ENCODE measurements at regions not wholly inside any gene's neighbourhood (a gene's known extent, or its start where the extent isn't known, plus 50 kb on each side); places are given as distances from the start of the nearest gene placed in this dataset.

DNA sequence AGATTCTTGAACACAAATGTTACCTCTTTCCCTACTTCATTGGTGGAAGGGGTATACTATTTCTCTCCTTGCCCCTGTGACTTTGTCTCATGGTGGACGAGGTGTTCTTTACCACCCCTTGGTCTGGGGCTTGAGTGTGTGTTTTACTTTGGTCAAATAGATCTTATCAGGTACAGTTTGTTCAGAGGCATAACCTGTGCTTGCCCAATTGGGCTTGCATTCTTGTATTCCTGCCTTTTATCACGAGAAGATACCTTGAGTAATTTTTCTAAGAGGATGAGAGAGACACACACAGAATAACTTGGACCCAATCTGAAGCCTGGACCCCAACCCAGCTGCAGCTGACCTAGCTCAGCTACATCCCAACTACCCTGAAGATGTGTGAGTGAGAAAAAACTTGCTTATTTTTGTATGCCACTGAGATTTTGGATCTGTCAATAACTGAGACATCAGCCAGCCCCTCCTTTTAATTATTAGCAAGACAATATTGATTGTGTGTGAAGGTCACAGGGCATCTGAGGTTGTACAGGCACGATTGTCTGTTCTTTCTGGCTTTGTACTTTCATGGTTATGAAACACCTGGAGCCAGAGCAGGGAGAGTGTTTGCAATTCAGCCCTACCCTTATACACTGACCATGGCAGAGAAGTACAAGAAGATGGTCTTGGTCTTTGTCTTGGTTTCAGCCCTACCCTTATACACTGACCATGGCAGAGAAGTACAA lies 204.7 kb upstream of the SLC35B3 start:
- no peak for TF ChIP-seq CTCF (conservative IDR thresholded peaks at IDR 0.05)
- no peak overlapping the region for H3K4me3 Mint-ChIP-seq
- Histone ChIP-seq H3K27me3 (ENCODE audit: insufficient read depth, low read length) (no peaks in the 10 kb centered on the region), H3T11ph (ENCODE audit: low read length) (no peak overlapping the region), H2AFZ (ENCODE audit: low read length) (no peak overlapping the region), H2AK5ac (ENCODE audit: insufficient read length, low read length) (no peak overlapping the region), H2BK120ac (ENCODE audit: low read depth, low read length, poor library complexity, severe bottlenecking) (no peak overlapping the region), H2BK15ac (ENCODE audit: low read depth, low read length) (no peak overlapping the region), H3K79me2 (ENCODE audit: insufficient read depth, low read length) (no peaks in the 10 kb centered on the region), H3K23me2 (ENCODE audit: insufficient read length, low read depth, low read length, poor library complexity, severe bottlenecking) (no peaks in the 10 kb centered on the region), H4K20me1 (ENCODE audit: control insufficient read depth, insufficient read depth, insufficient read length) (no peaks in the 10 kb centered on the region), H3K56ac (ENCODE audit: insufficient read length, low read depth, low read length) (no peak overlapping the region), H3K9ac (ENCODE audit: extremely low read depth, insufficient read length, low read length) (no peak overlapping the region), H3K4me1 (ENCODE audit: insufficient read depth, low read length) (no peaks in the 10 kb centered on the region), H2BK12ac (ENCODE audit: insufficient read length, low read depth, low read length) (no peak overlapping the region), H3K79me1 (ENCODE audit: insufficient read depth, low read depth, low read length, poor library complexity, severe bottlenecking) (no peaks in the 10 kb centered on the region), H3K23ac (ENCODE audit: insufficient read length, low read depth, low read length) (no peak overlapping the region), H3K27ac (ENCODE audit: insufficient read length, low read depth, low read length) (no peak overlapping the region), H3K18ac (ENCODE audit: insufficient read length, low read depth, low read length) (no peak overlapping the region), H4K5ac (ENCODE audit: insufficient read length, low read depth, low read length) (no peak overlapping the region), H3K9me3 (ENCODE audit: control insufficient read depth, low read depth, low read length) (no peaks in the 10 kb centered on the region), H4K8ac (replicated peaks; ENCODE audit: insufficient read length, low read depth, low read length) (no peak overlapping the region), H2BK20ac (ENCODE audit: low read depth, low read length, poor library complexity, severe bottlenecking) (no peak overlapping the region), H4K91ac (ENCODE audit: insufficient read length, low read depth, low read length) (no peak overlapping the region), H2BK5ac (ENCODE audit: insufficient read length, low read length) (no peak overlapping the region), H3K4ac (ENCODE audit: low read depth, low read length) (no peak overlapping the region), H3K4me2 (ENCODE audit: insufficient read depth, insufficient read length, low read length) (no peak overlapping the region), H3K14ac (ENCODE audit: insufficient read depth, low read length) (no peak overlapping the region)
- H3K9me3 Mint-ChIP-seq = peaks cover 6 to 9% of the 10 kb centered on the region in 2 experiments; a peak in 2 of 5 replicates
- H3K36me3 Mint-ChIP-seq (ENCODE audit: insufficient read depth in 1 of 3, low read depth in 3 of 3) = no peaks in the 10 kb centered on the region; a peak in 1 of 7 replicates
- DNase-seq = no peak
- H3K27me3 Mint-ChIP-seq (ENCODE audit: low read depth) = no peaks in the 10 kb centered on the region
- peaks cover 0 to 9% of the 10 kb centered on the region in 2 experiments; a peak in 2 of 4 replicates for H3K4me1 Mint-ChIP-seq
- no peak overlapping the region; a peak in 1 of 7 replicates for H3K27ac Mint-ChIP-seq
- no CpG with 5 or more reads among the region's 3 CpGs for WGBS (ENCODE audit: extremely low coverage, insufficient read length, low lambda C conversion rate)

All from H9 (cell line).